HG03139 (cell line): ENCODE measurements at regions not wholly inside any gene's neighbourhood (a gene's known extent, or its start where the extent isn't known, plus 50 kb on each side); places are given as distances from the start of the nearest gene placed in this dataset.

ENCODE experiments used
- ATAC-seq: cut with Tn5 transposase; IDR thresholded peaks from one replicate; pipeline ENCODE4 v1.9.1; 2021; ENCODE audit not compliant: unreplicated experiment

- no peak for ATAC-seq
Measured at GRCh38 chr3:157810924-157811718, 295.1 kb downstream of the SHOX2 start.

GRCh38 chr3:157807280-157807679, 298.9 kb downstream of the SHOX2 start:
- ATAC-seq = no peak

- no peak for ATAC-seq
Measured at GRCh38 chr3:157805538-157805937, 300.7 kb downstream of the SHOX2 start.

GRCh38 chr3:157794771-157795170, 291.6 kb upstream of the VEPH1 start:
- ATAC-seq = no peak

GRCh38 chr3:157793745-157794144, 290.5 kb upstream of the VEPH1 start:
- no peak for ATAC-seq

GRCh38 chr3:157789162-157789561, 285.9 kb upstream of the VEPH1 start:
- no peak for ATAC-seq

GRCh38 chr3:157786618-157787017, 283.4 kb upstream of the VEPH1 start:
- no peak for ATAC-seq

- ATAC-seq = no peak
Measured at GRCh38 chr3:157786211-157786610, 283.0 kb upstream of the VEPH1 start.

GRCh38 chr3:157785102-157785826, 282.0 kb upstream of the VEPH1 start:
- ATAC-seq = no peak

GRCh38 chr3:157782236-157782635, 279.0 kb upstream of the VEPH1 start:
- ATAC-seq = no peak

- ATAC-seq = no peak
Measured at GRCh38 chr3:157776861-157777260, 273.6 kb upstream of the VEPH1 start.

- ATAC-seq = no peak
Measured at GRCh38 chr3:157775446-157775845, 272.2 kb upstream of the VEPH1 start.

- no peak for ATAC-seq
Measured at GRCh38 chr3:157769378-157769777, 266.2 kb upstream of the VEPH1 start.

- no peak for ATAC-seq
Measured at GRCh38 chr3:157767607-157768006, 264.4 kb upstream of the VEPH1 start.

- ATAC-seq = no peak
Measured at GRCh38 chr3:157763644-157764043, 260.4 kb upstream of the VEPH1 start.

- no peak for ATAC-seq
Measured at GRCh38 chr3:157759311-157759710, 256.1 kb upstream of the VEPH1 start.

GRCh38 chr3:157755233-157755632, 252.0 kb upstream of the VEPH1 start:
- ATAC-seq = no peak

GRCh38 chr3:157754451-157754850, 251.2 kb upstream of the VEPH1 start:
- ATAC-seq = no peak

GRCh38 chr3:157753787-157754136, 250.5 kb upstream of the VEPH1 start:
- ATAC-seq = no peak

- no peak for ATAC-seq
Measured at GRCh38 chr3:157752956-157753786, 250.0 kb upstream of the VEPH1 start.

GRCh38 chr3:157752554-157752953, 249.3 kb upstream of the VEPH1 start:
- no peak for ATAC-seq

- ATAC-seq = no peak
Measured at GRCh38 chr3:157751386-157751785, 248.2 kb upstream of the VEPH1 start.
